Vagina (tissue), 2 donors: ENCODE measurements at regions not wholly inside any gene's neighbourhood (a gene's known extent, or its start where the extent isn't known, plus 50 kb on each side); places are given as distances from the start of the nearest gene placed in this dataset.

Experiments
- DNase-seq, 2 donors: peaks; one replicate each; pipeline ENCODE4 v3.0.0-alpha.2; 2017; ENCODE audit errors: extremely low spot score in 2 of 2
- H3K27ac ChIP-seq: fragments of 200-600 bp; sonication (generic); one replicate; pipeline ENCODE4 v1.5.1; 2019
- H3K27me3 ChIP-seq: fragments of 200-600 bp; sonication (generic); one replicate; pipeline ENCODE4 v1.5.1; 2019
- H3K36me3 ChIP-seq, 2 donors: fragments of 200-600 bp; sonication (generic); one replicate each; pipeline ENCODE4 v1.5.1; 2017 to 2019
- H3K4me1 ChIP-seq: fragments of 200-600 bp; sonication (generic); one replicate; pipeline ENCODE4 v1.5.1; 2019
- H3K4me3 ChIP-seq, 2 donors: fragments of 200-600 bp; sonication (generic); 1 replicate in 1 of 2; 2 replicates in 1 of 2; pipeline ENCODE4 v1.5.1; 2016 to 2019
- H3K9me3 ChIP-seq: fragments of 200-600 bp; sonication (generic); one replicate; pipeline ENCODE4 v1.5.1; 2019
- CTCF ChIP-seq, 3 experiments: fragments of 450-650 bp in 2 of 3; fragments of 200-600 bp in 1 of 3; sonication (generic) in 1 of 3; IDR thresholded peaks; one replicate each; pipeline ENCODE4 v1.5.1; 2017 to 2019; ENCODE audit warnings: antibody characterized with exemption in 3 of 3, mild to moderate bottlenecking in 2 of 3, moderate library complexity in 2 of 3
- POLR2A ChIP-seq, 2 donors: fragments of 450-650 bp; IDR thresholded peaks; one replicate each; pipeline ENCODE4 v1.6.1; 2017; ENCODE audit warnings: antibody characterized with exemption in 2 of 2, mild to moderate bottlenecking in 2 of 2, moderate library complexity in 2 of 2
- POLR2AphosphoS5 ChIP-seq, 2 donors: sonication (generic); formaldehyde crosslinking; IDR thresholded peaks; one replicate each; pipeline ENCODE4 v1.9.0; 2017; ENCODE audit warnings: antibody characterized with exemption in 2 of 2, mild to moderate bottlenecking in 2 of 2, low read depth in 1 of 2; ENCODE audit not compliant: insufficient read depth in 1 of 2
- intact Hi-C: fragments of 100-400 bp; cut with DNase I; formaldehyde crosslinking; loops from one replicate; pipeline ENCODE4 v1.15.1; 2023

- intact Hi-C loops: no loop called here
- TF ChIP-seq CTCF (IDR thresholded peaks at IDR 0.05): no peak
- no peak for TF ChIP-seq POLR2A (IDR thresholded peaks at IDR 0.05)
- TF ChIP-seq POLR2AphosphoS5 (IDR thresholded peaks at IDR 0.05; ENCODE audit: insufficient read depth in 1 of 2, low read depth in 1 of 2): no peak
- H3K4me1 ChIP-seq: no peaks in the 10 kb centered on the region
- no peaks in the 10 kb centered on the region for H3K36me3 ChIP-seq
- no peak for DNase-seq
- H3K9me3 ChIP-seq: no peaks in the 10 kb centered on the region
- no peaks in the 10 kb centered on the region for H3K27me3 ChIP-seq
- no peak overlapping the region for H3K4me3 ChIP-seq
- no peak overlapping the region for H3K27ac ChIP-seq
Measured at GRCh38 chr10:110368556-110368955, 63.8 kb upstream of the SMNDC1 start.

DNA sequence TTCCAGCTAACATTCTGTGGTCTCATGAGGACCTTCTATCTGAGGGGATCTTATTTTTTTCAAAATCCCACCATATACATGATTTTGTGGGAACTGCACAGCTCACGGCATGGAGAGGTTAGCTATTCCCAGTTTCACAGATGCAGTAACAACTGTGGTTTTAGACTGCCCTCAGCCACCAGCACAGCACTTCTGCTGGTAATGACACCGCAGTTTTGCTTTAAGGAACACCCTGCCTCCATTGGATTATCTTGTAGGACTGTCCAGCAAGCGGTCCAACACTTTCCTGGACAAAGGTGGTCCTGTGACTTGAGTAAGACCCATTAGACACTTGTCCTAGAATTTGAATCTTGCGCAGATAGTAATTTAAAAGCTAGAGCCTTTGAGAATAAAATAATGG is 65.3 kb upstream of the SMNDC1 start:
- no peak for DNase-seq
- Histone ChIP-seq H3K9me3 (no peaks in the 10 kb centered on the region), H3K4me1 (no peaks in the 10 kb centered on the region), H3K27me3 (no peaks in the 10 kb centered on the region), H3K4me3 (no peak overlapping the region), H3K36me3 (no peaks in the 10 kb centered on the region), H3K27ac (no peak overlapping the region)
- intact Hi-C loops: no loop called here
- TF ChIP-seq CTCF (IDR thresholded peaks at IDR 0.05) (no peak), POLR2AphosphoS5 (IDR thresholded peaks at IDR 0.05; ENCODE audit: insufficient read depth in 1 of 2, low read depth in 1 of 2) (no peak), POLR2A (IDR thresholded peaks at IDR 0.05) (no peak)

DNA sequence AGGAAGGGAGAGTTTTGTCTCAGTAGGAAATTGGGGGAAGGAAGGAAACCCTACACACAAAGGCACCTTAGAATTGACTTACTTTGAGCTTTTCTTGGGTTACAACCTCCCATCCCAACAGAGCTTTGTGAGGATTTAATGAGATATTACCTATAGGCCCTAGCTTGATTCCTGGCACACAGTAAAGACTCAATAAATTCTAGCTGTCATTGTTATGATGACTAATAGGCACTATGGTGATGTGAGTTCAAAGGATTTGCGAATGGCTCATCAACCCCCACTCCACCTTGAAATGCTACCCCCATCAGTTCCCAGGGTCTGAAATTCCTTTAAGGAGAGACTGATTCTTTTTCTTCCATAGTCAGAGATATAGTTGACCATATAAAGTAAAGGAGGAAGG is 67.9 kb upstream of the SMNDC1 start:
- intact Hi-C loops: no loop called here
- no peaks in the 10 kb centered on the region for H3K36me3 ChIP-seq
- no peaks in the 10 kb centered on the region for H3K4me1 ChIP-seq
- TF ChIP-seq CTCF (IDR thresholded peaks at IDR 0.05): no peak
- no peak for TF ChIP-seq POLR2AphosphoS5 (IDR thresholded peaks at IDR 0.05; ENCODE audit: insufficient read depth in 1 of 2, low read depth in 1 of 2)
- TF ChIP-seq POLR2A (IDR thresholded peaks at IDR 0.05): no peak
- no peak for DNase-seq
- H3K27me3 ChIP-seq: no peaks in the 10 kb centered on the region
- no peaks in the 10 kb centered on the region for H3K9me3 ChIP-seq
- H3K27ac ChIP-seq: no peak overlapping the region
- no peak overlapping the region for H3K4me3 ChIP-seq

DNA sequence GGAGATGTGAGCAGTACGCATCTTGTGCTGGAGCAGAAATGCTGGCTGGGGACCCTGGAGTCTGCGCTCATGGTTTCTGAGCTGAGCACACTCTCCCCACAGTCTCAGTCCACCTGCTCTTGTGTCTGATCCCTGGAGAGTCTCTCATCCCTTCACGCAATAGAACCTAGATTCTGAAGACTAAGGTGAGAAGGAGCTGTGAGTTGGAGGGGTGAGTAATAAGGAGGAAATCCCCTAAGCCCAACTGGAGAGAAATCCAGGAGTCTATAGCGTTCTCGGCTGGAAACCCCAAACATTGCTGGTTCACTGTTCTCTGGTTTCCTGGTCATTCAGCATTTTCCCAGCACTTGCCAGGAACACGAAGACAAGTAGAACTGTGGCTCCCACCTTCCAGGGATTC is 68.3 kb upstream of the SMNDC1 start:
- Histone ChIP-seq H3K4me3 (no peak overlapping the region), H3K27ac (no peak overlapping the region), H3K9me3 (no peaks in the 10 kb centered on the region), H3K4me1 (no peaks in the 10 kb centered on the region), H3K27me3 (no peaks in the 10 kb centered on the region), H3K36me3 (no peaks in the 10 kb centered on the region)
- TF ChIP-seq POLR2AphosphoS5 (IDR thresholded peaks at IDR 0.05; ENCODE audit: insufficient read depth in 1 of 2, low read depth in 1 of 2) (no peak), CTCF (IDR thresholded peaks at IDR 0.05) (no peak), POLR2A (IDR thresholded peaks at IDR 0.05) (no peak)
- intact Hi-C loops: no loop called here
- DNase-seq: no peak

- Histone ChIP-seq H3K36me3 (no peaks in the 10 kb centered on the region), H3K27me3 (no peaks in the 10 kb centered on the region), H3K27ac (no peak overlapping the region), H3K4me1 (no peaks in the 10 kb centered on the region), H3K4me3 (no peak overlapping the region), H3K9me3 (no peaks in the 10 kb centered on the region)
- TF ChIP-seq CTCF (IDR thresholded peaks at IDR 0.05): no peak
- no peak for TF ChIP-seq POLR2A (IDR thresholded peaks at IDR 0.05)
- TF ChIP-seq POLR2AphosphoS5 (IDR thresholded peaks at IDR 0.05; ENCODE audit: insufficient read depth in 1 of 2, low read depth in 1 of 2): no peak
- intact Hi-C loops: no loop called here
- DNase-seq: no peak
Measured at GRCh38 chr10:110373857-110374654, 69.3 kb upstream of the SMNDC1 start.
